ENCODE measurements at regions not wholly inside any gene's neighbourhood (a gene's known extent, or its start where the extent isn't known, plus 50 kb on each side); places are given as distances from the start of the nearest gene placed in this dataset.

- no peak overlapping the region for H3K4me3 ChIP-seq (replicated peaks in 1 of 2; ENCODE audit: low read depth in 1 of 2, low read length in 2 of 2)
- CTCF ChIA-PET: no interaction called here
- H3K27me3 ChIP-seq (ENCODE audit: insufficient read depth, low read length): no peaks in the 10 kb centered on the region
- RAD21 ChIA-PET (ENCODE audit: low non-redundant PET in 1 of 2, low total read pairs in 2 of 2, uncharacterized antibody in 2 of 2, unreplicated experiment in 2 of 2): no interaction called here
- ATAC-seq (no peak), DNase-seq (ENCODE audit: low read depth, low spot score) (no peak)
- H3K79me2 ChIP-seq (ENCODE audit: insufficient read depth, low read length): no peaks in the 10 kb centered on the region
- intact Hi-C loops (cut with micrococcal nuclease): no loop called here
- no TSS peak for BruUV-seq (replicated peaks)
- no peak overlapping the region for H3K9ac ChIP-seq (ENCODE audit: low read length)
- H2AFZ ChIP-seq (ENCODE audit: low read depth, low read length, poor library complexity, severe bottlenecking): no peak overlapping the region
- no peaks in the 10 kb centered on the region for H3K9me3 ChIP-seq (ENCODE audit: control insufficient read depth in 1 of 2, insufficient read depth in 1 of 2, low read depth in 1 of 2, low read length in 2 of 2)
- no peak for TF ChIP-seq ZBTB33 (IDR thresholded peaks at IDR 0.05; ENCODE audit: extremely low read depth, insufficient replicate concordance, low read length)
- TF ChIP-seq CTCF (IDR thresholded peaks at IDR 0.05 in 2 of 3, conservative IDR thresholded peaks at IDR 0.05 in 1 of 3; ENCODE audit: borderline replicate concordance in 1 of 3, insufficient read depth in 1 of 3, low read depth in 2 of 3, low read length in 2 of 3): no peak
- no peak for TF ChIP-seq YY1 (IDR thresholded peaks at IDR 0.05; ENCODE audit: extremely low read depth, insufficient replicate concordance, low read depth, low read length)
- TF ChIP-seq EZH2 (IDR thresholded peaks at IDR 0.05): no peak
- TF ChIP-seq CEBPB (IDR thresholded peaks at IDR 0.05; ENCODE audit: low read depth): no peak
- TF ChIP-seq ZFX (IDR thresholded peaks at IDR 0.05): no peak
- no peak for TF ChIP-seq SIN3A (IDR thresholded peaks at IDR 0.05; ENCODE audit: low read depth)
- TF ChIP-seq REST (IDR thresholded peaks at IDR 0.05; ENCODE audit: low read depth): no peak
- TF ChIP-seq EGR1 (IDR thresholded peaks at IDR 0.05; ENCODE audit: low read depth): no peak
- no peak for TF ChIP-seq TCF7L2 (IDR thresholded peaks at IDR 0.05; ENCODE audit: borderline replicate concordance, extremely low read depth, insufficient read depth, insufficient read length)
- TF ChIP-seq RAD21 (IDR thresholded peaks at IDR 0.05; ENCODE audit: low read depth): no peak
- no peak for TF ChIP-seq EZH2phosphoT487 (IDR thresholded peaks at IDR 0.05; ENCODE audit: borderline replicate concordance)
- TF ChIP-seq POLR2A (IDR thresholded peaks at IDR 0.05; ENCODE audit: borderline replicate concordance, extremely low read depth, insufficient read depth, insufficient read length): no peak
- TF ChIP-seq FOSL1 (IDR thresholded peaks at IDR 0.05; ENCODE audit: low read depth): no peak
- TF ChIP-seq ATF3 (IDR thresholded peaks at IDR 0.05): no peak
- TF ChIP-seq SRF (IDR thresholded peaks at IDR 0.05; ENCODE audit: low read depth): no peak
- TF ChIP-seq SP1 (IDR thresholded peaks at IDR 0.05; ENCODE audit: low read depth): no peak
- no peak for TF ChIP-seq MAX (IDR thresholded peaks at IDR 0.05)
- no peaks in the 10 kb centered on the region; the same call in 1 of the 2 replicates for H3K9me2 ChIP-seq (ENCODE audit: insufficient read depth)
- H3K27ac ChIP-seq (ENCODE audit: low read depth, low read length): no peak overlapping the region
- H3K4me2 ChIP-seq (ENCODE audit: low read length): no peak overlapping the region
- H3K4me1 ChIP-seq (ENCODE audit: control insufficient read depth in 1 of 2, insufficient read depth in 2 of 2, low read length in 2 of 2): no peaks in the 10 kb centered on the region
- POLR2A ChIA-PET: no interaction called here
- no peaks in the 10 kb centered on the region for H4K20me1 ChIP-seq (ENCODE audit: insufficient read depth)
- no peaks in the 10 kb centered on the region for H3K36me3 ChIP-seq (ENCODE audit: control insufficient read depth in 1 of 2, insufficient read depth in 2 of 2, low read length in 2 of 2)
These were observed 50.5 kb upstream of the NDST3 start for GRCh38 chr4:117983541-117984365.

Data from HCT116 (cell line).